Activated CD4-positive, alpha-beta T cell treated with anti-CD3 and anti-CD28 coated beads, Interleukin-10, Interleukin-2, amounts not matched to agents 100 ng/mL and 50 ng/mL, durations not matched to agents 16 hours and 8 hours (primary cell): ENCODE measurements at regions not wholly inside any gene's neighbourhood (a gene's known extent, or its start where the extent isn't known, plus 50 kb on each side); places are given as distances from the start of the nearest gene placed in this dataset.
A peak's percentile ranks its signal among the peaks of the same experiment; 100 is the strongest.

Experiments used
- DNase-seq: peaks from one replicate; pipeline ENCODE4 v3.0.0-alpha.2; 2020

DNA sequence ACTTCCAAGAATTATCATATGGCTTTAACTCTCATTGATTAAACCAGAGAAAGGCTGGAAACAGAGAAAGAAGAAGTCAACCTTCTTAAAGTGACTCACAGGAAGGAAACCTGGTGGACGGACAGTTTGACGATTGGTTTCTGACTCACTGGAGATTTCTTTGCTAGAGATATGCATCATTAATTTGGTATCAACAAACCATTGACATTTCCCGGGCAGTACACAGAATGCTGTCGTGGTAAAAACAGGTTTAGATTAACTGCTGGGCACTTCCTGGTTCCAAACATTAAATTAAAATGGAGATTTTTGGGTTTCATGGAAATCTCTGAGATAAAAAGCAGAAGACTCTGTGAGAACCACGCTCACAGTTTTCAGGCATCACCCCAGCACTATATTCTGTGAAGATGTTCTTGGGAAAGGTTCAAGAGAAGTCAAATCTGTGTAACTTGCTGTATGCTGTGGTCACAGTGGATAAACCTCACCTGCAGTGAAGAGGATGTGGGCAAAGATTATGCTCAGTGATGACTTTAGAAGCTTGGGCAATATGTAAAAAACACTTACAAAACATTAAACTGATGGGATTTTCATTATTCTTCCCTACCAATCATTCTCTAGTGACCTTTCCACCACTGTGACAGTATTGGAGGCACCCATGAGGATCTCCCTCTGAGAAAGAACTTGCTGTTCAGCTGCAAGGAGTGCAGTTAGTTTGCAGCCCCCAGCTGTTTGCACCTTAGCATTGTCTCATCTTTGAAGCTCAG lies 61.1 kb upstream of the CD44 start:
- peak; percentile 90 for DNase-seq

DNA sequence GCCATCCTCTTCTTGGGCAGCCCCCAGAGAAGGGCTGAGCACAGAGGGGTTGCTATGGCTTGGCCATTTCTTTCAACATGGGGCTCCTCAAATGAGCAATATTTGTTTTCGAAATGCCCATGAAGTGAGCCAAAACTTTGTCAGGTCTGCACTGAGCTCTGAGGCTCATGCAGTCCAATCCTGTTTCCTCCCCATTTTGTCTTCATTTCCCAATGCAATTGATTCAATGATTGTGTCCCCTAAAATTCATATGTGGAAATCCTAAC lies 60.6 kb upstream of the CD44 start:
- DNase-seq: no peak

DNA sequence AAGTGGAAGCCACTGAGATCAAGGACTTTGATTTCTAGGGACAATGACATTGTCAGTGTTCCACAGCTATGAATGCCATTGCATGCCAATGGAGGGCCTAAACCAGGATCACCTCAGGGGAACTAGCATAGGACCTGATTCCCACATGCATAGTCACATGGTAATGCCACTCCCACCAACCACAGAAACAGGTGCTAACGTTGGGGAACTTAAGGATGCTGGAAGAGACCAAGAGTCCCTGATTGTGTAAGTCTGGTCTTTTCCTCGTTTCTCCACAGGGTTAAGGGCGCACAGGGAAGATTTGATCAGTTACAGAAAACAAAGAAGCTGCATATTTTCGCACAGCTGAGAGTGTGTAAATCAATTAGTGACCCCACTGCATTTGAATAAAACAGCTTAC lies 59.4 kb upstream of the CD44 start:
- DNase-seq: no peak

- DNase-seq: peak; percentile 92
Observed at GRCh38 chr11:35082321-35083180, 56.4 kb upstream of the CD44 start.

GRCh38 chr11:35083181-35083430 lies 55.9 kb upstream of the CD44 start:
- DNase-seq: no peak

GRCh38 chr11:35083431-35084238 lies 55.3 kb upstream of the CD44 start:
- DNase-seq: peak; percentile 82

DNA sequence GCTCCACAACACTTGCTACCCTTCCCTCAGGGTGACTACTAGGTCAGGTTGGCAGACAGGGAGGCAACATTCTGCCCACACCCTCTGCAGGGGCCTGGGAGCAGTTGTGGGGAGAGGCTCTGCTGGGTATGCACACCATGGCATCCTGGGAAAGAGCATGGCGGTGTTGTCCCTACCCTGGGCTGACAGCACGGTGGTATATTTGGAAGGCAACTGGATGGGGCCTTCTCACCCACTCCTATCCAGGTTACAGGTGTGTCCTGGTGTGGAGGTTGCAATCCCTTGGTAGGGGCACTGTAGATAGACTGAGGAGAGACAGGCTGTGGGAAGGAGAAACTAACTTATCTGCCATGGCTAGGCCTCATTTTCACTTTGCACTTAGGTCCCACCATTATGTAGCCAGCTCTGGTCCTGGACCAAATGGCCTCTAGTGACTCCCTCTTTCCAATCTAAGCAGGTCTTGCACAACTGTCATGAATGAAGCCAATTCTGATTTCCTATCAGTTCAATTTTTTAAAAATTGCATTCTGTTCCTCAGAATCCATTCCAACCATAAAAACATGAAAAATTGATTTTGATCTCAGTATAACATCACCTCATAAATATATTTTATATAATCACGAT lies 54.0 kb upstream of the CD44 start:
- no peak for DNase-seq

GRCh38 chr11:35085531-35086165 lies 53.3 kb upstream of the CD44 start:
- DNase-seq: no peak

DNA sequence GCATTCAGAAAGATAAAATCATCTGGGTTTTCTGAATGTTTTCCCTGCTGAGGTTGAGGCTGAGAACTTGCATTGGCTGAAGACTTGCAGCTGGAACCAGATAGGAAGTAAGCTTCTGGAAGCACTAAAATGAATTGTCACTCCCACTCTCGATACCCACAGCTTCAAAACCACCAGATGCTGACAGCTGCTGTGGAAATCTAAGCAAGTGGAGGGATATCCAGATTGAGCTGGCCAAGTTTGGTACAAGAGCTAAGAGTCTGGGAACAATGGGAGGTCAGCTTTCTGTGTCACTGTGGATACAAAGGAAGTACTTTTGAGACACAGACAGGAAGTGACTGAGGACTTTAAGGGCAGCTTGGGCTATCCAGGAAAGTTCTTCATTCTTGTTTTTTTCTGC lies 51.3 kb upstream of the CD44 start:
- no peak for DNase-seq

DNA sequence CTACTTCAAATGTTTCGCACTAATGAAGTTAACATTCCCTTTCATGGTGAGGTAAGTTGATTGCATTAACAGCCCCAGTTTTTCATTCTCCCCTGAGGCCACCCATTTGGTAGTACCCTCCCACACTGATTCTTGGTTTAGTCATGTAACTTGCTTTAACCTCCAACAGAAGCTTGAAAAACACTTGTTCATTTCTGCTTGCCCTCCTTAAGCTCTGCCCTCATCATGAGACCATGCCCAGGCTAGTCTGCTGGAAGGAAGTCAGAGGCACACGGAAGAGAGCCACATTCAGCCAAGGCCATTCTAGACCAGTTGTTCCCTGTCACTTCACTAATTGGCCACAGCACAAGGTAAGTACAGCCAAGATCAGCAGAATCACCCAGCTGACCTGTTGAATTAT lies 50.7 kb upstream of the CD44 start:
- DNase-seq: no peak

- DNase-seq: no peak
Observed at GRCh38 chr11:35088676-35089075, 50.3 kb upstream of the CD44 start.
